Astrocyte (in vitro differentiated cells and primary cell): ENCODE measurements at regions not wholly inside any gene's neighbourhood (a gene's known extent, or its start where the extent isn't known, plus 50 kb on each side); places are given as distances from the start of the nearest gene placed in this dataset.

Experiments used
- DNase-seq: peaks from one replicate; pipeline ENCODE4 v3.0.0-alpha.2; 2010; ENCODE audit warnings: low read depth
- FAIRE-seq: peaks from 2 replicates; lab custom pipeline; 2011; peaks lifted over from hg19 to GRCh38; lab: Jason Lieb, UNC
- H2AFZ ChIP-seq: 2 replicates; pipeline ENCODE4 v1.6.0; 2012; ENCODE audit warnings: low read depth, low read length, inconsistent platforms
- H3K27ac ChIP-seq: 2 replicates; pipeline ENCODE4 v1.5.1; 2011; ENCODE audit warnings: low read depth, low read length, inconsistent platforms
- H3K27me3 ChIP-seq: 2 replicates; pipeline ENCODE4 v1.6.0; 2011; ENCODE audit warnings: low read length, inconsistent platforms; ENCODE audit not compliant: insufficient read depth
- H3K36me3 ChIP-seq: 2 replicates; pipeline ENCODE4 v1.5.1; 2011; ENCODE audit warnings: low read length, inconsistent platforms; ENCODE audit not compliant: insufficient read depth
- H3K4me1 ChIP-seq: 2 replicates; pipeline ENCODE4 v1.5.1; 2011; ENCODE audit warnings: low read length, inconsistent platforms; ENCODE audit not compliant: insufficient read depth
- H3K4me2 ChIP-seq: 2 replicates; pipeline ENCODE4 v1.6.0; 2012; ENCODE audit warnings: low read length, inconsistent platforms
- H3K4me3 ChIP-seq: 2 replicates; pipeline ENCODE4 v1.5.1; 2011; ENCODE audit warnings: low read depth, mild to moderate bottlenecking, low read length, inconsistent platforms; ENCODE audit not compliant: insufficient read depth
- H3K79me2 ChIP-seq: 2 replicates; pipeline ENCODE4 v1.6.0; 2012; ENCODE audit warnings: mild to moderate bottlenecking, low read length, inconsistent platforms; ENCODE audit not compliant: insufficient read depth
- H3K9ac ChIP-seq: 2 replicates; pipeline ENCODE4 v1.6.0; 2012; ENCODE audit warnings: mild to moderate bottlenecking, low read length, inconsistent platforms
- H3K9me3 ChIP-seq: 2 replicates; pipeline ENCODE4 v1.5.1; 2012; ENCODE audit warnings: low read depth, mild to moderate bottlenecking, low read length, inconsistent platforms; ENCODE audit not compliant: insufficient read depth
- H4K20me1 ChIP-seq: 2 replicates; pipeline ENCODE4 v1.6.0; 2012; ENCODE audit warnings: low read length, inconsistent platforms; ENCODE audit not compliant: insufficient read depth
- H3K27ac Mint-ChIP-seq: one replicate; pipeline ENCODE4 v1.8.0; 2021; ENCODE audit warnings: mild to moderate bottlenecking, mixed read lengths; ENCODE audit not compliant: unreplicated experiment
- H3K27me3 Mint-ChIP-seq: one replicate; pipeline ENCODE4 v1.8.0; 2021; ENCODE audit warnings: low read depth, mixed read lengths; ENCODE audit not compliant: unreplicated experiment
- H3K36me3 Mint-ChIP-seq: one replicate; pipeline ENCODE4 v1.8.0; 2021; ENCODE audit warnings: low read depth, mixed read lengths; ENCODE audit not compliant: unreplicated experiment
- H3K4me1 Mint-ChIP-seq: one replicate; pipeline ENCODE4 v1.8.0; 2021; ENCODE audit warnings: low read depth, mixed read lengths; ENCODE audit not compliant: unreplicated experiment
- H3K4me3 Mint-ChIP-seq: one replicate; pipeline ENCODE4 v1.8.0; 2021; ENCODE audit warnings: mild to moderate bottlenecking, moderate library complexity, mixed read lengths; ENCODE audit not compliant: unreplicated experiment
- H3K9me3 Mint-ChIP-seq: one replicate; pipeline ENCODE4 v1.8.0; 2021; ENCODE audit warnings: mild to moderate bottlenecking, mixed read lengths; ENCODE audit not compliant: unreplicated experiment
- EZH2 ChIP-seq: IDR thresholded peaks from 2 replicates; pipeline ENCODE4 v1.6.1; 2012; ENCODE audit warnings: mild to moderate bottlenecking, low read length, inconsistent platforms; ENCODE audit not compliant: insufficient read depth
- TF ChIP-seq, protein P1 (sequence below): IDR thresholded peaks from 2 replicates; pipeline ENCODE4 v1.5.1; 2011; ENCODE audit warnings: low read depth, mild to moderate bottlenecking, inconsistent platforms, low read length, moderate library complexity; ENCODE audit not compliant: insufficient read depth

DNA sequence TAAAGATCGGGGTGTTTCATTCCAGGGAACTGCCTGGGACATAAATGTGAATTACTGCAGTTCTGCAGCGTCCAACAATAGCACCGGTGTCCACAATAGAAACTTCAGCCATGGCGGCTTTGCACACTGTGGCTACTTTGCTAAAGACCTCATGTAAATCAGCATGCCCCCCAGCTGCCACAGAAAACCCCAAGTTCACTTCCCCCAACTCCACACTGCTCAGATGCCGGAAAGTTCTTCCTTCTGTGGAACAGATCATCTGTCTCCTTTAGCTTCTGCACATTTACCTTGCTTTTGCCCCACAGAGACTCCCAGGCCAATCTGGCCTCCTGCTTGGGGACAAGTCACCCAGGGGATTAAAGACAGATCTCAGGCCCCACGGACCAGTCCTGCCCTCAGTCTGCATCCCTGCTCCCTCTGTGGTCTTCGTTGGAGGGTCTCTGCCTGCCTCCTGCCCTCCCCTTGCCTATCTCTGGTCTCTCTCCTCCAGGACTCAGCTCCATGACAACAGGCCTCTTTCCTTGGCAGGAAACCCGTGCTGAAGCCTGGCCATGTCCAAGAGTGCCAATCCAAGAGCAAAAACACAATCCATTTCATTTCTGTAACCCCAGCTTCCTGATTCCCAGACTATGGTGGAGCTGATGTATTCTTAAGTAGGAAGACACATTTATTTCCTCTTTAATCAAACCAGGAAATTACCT, 403.2 kb downstream of the RPS24 start:
- Histone ChIP-seq H3K36me3 (no peaks in the 10 kb centered on the region), H3K79me2 (no peaks in the 10 kb centered on the region), H3K27ac (no peak overlapping the region), H4K20me1 (no peaks in the 10 kb centered on the region), H3K27me3 (peaks cover 24% of the 10 kb centered on the region), H3K9ac (no peak overlapping the region), H3K4me1 (no peaks in the 10 kb centered on the region), H2AFZ (no peak overlapping the region), H3K4me2 (no peak overlapping the region), H3K9me3 (no peaks in the 10 kb centered on the region), H3K4me3 (no peak overlapping the region)
- no peak for DNase-seq
- H3K4me1 Mint-ChIP-seq, result no peaks in the 10 kb centered on the region
- no peak overlapping the region for H3K4me3 Mint-ChIP-seq
- FAIRE-seq, result no peak
- peaks cover 5% of the 10 kb centered on the region for H3K9me3 Mint-ChIP-seq
- H3K36me3 Mint-ChIP-seq, result no peaks in the 10 kb centered on the region
- H3K27me3 Mint-ChIP-seq, result peaks cover 50% of the 10 kb centered on the region
- TF ChIP-seq, protein P1, sequence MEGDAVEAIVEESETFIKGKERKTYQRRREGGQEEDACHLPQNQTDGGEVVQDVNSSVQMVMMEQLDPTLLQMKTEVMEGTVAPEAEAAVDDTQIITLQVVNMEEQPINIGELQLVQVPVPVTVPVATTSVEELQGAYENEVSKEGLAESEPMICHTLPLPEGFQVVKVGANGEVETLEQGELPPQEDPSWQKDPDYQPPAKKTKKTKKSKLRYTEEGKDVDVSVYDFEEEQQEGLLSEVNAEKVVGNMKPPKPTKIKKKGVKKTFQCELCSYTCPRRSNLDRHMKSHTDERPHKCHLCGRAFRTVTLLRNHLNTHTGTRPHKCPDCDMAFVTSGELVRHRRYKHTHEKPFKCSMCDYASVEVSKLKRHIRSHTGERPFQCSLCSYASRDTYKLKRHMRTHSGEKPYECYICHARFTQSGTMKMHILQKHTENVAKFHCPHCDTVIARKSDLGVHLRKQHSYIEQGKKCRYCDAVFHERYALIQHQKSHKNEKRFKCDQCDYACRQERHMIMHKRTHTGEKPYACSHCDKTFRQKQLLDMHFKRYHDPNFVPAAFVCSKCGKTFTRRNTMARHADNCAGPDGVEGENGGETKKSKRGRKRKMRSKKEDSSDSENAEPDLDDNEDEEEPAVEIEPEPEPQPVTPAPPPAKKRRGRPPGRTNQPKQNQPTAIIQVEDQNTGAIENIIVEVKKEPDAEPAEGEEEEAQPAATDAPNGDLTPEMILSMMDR, result no peak
- TF ChIP-seq EZH2, result no peak
- H3K27ac Mint-ChIP-seq, result no peak overlapping the region

DNA sequence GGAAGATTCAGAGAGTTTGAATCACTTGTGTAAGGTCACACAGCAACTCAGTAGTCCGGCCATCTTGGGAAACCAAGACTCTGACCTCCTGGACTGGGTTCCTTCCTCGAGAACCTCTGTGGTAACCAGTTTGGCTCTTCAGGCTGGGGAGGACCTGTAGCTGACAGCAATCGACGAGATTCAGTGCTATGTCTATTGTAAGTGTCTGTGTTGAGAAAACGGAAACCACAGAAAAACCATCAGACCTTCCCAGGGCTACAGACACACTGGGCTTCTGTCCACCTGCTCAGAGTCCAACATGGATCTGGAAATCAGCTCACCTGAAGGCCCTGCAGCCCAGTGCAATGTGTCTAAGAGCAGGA, 403.7 kb downstream of the RPS24 start:
- FAIRE-seq, result no peak

More for the DNA sequence above, 403.7 kb downstream of the RPS24 start:
- no peak overlapping the region for H2AFZ ChIP-seq
- H3K4me1 ChIP-seq, result no peaks in the 10 kb centered on the region
- no peaks in the 10 kb centered on the region for H3K79me2 ChIP-seq
- H3K4me1 Mint-ChIP-seq, result no peaks in the 10 kb centered on the region
- no peak overlapping the region for H3K27ac ChIP-seq
- H3K9ac ChIP-seq, result no peak overlapping the region
- H3K9me3 ChIP-seq, result no peaks in the 10 kb centered on the region
- no peaks in the 10 kb centered on the region for H4K20me1 ChIP-seq
- no peak overlapping the region for H3K4me2 ChIP-seq
- no peak overlapping the region for H3K27ac Mint-ChIP-seq
- DNase-seq, result no peak
- H3K36me3 ChIP-seq, result no peaks in the 10 kb centered on the region
- H3K36me3 Mint-ChIP-seq, result no peaks in the 10 kb centered on the region
- TF ChIP-seq, protein P1, result no peak
- TF ChIP-seq EZH2, result no peak
- no peak overlapping the region for H3K4me3 Mint-ChIP-seq
- H3K27me3 ChIP-seq, result peaks cover 24% of the 10 kb centered on the region
- H3K9me3 Mint-ChIP-seq, result peaks cover 5% of the 10 kb centered on the region
- peaks cover 46% of the 10 kb centered on the region for H3K27me3 Mint-ChIP-seq
- H3K4me3 ChIP-seq, result no peak overlapping the region
